Esophagus squamous epithelium (tissue), 5 donors: ENCODE measurements at regions not wholly inside any gene's neighbourhood (a gene's known extent, or its start where the extent isn't known, plus 50 kb on each side); places are given as distances from the start of the nearest gene placed in this dataset.

Experiments
- DNase-seq: peaks from one replicate; lab custom pipeline; 2025; lab: John Stamatoyannopoulos, UW
- H3K27ac ChIP-seq, 4 donors: fragments of 200-600 bp; sonication (generic); one replicate each; pipeline ENCODE4 v1.5.1; 2016 to 2019; ENCODE audit warnings: mild to moderate bottlenecking in 1 of 4
- H3K27me3 ChIP-seq, 4 donors: fragments of 200-600 bp; sonication (generic); 1 replicate in 3 of 4; 2 replicates in 1 of 4; pipeline versions ENCODE4 v1.5.1 to v1.6.0; 2017 to 2021; ENCODE audit warnings: antibody characterized with exemption in 1 of 4
- H3K36me3 ChIP-seq, 3 donors: fragments of 200-600 bp; sonication (generic); one replicate each; pipeline ENCODE4 v1.5.1; 2016 to 2019
- H3K4me1 ChIP-seq, 3 donors: fragments of 200-600 bp; sonication (generic); one replicate each; pipeline ENCODE4 v1.5.1; 2017 to 2019
- H3K4me3 ChIP-seq, 4 donors: fragments of 200-600 bp; sonication (generic); 1 replicate in 3 of 4; 2 replicates in 1 of 4; pipeline ENCODE4 v1.5.1; 2016 to 2019; ENCODE audit warnings: mild to moderate bottlenecking in 2 of 4, moderate library complexity in 1 of 4
- H3K9me3 ChIP-seq, 3 donors: fragments of 200-600 bp; sonication (generic); one replicate each; pipeline ENCODE4 v1.5.1; 2016 to 2019
- CTCF ChIP-seq, 6 experiments: fragments of 450-650 bp in 4 of 6; fragments of 200-600 bp in 2 of 6; sonication (generic) in 2 of 6; IDR thresholded peaks; one replicate each; pipeline ENCODE4 v1.5.1; 2016 to 2019; ENCODE audit warnings: antibody characterized with exemption in 6 of 6, mild to moderate bottlenecking in 4 of 6, moderate library complexity in 4 of 6
- POLR2A ChIP-seq, 4 donors: fragments of 450-650 bp; IDR thresholded peaks; one replicate each; pipeline ENCODE4 v1.6.1; 2017; ENCODE audit warnings: antibody characterized with exemption in 4 of 4, mild to moderate bottlenecking in 4 of 4, moderate library complexity in 3 of 4
- WGBS, 2 donors: methylation state at CpG; one replicate each; pipeline ENCODE4 v1.1.5; 2018; 5-methylcytosine and 5-hydroxymethylcytosine counted together
- intact Hi-C: fragments of 100-400 bp; cut with DNase I; formaldehyde crosslinking; loops from one replicate; pipeline ENCODE4 v1.15.0; 2022
- donor health status: DM: yes; HTN: yes; CAD: no.

GRCh38 chr18:27363872-27364271, 178.8 kb upstream of the CHST9 start:
- Histone ChIP-seq H3K9me3 (no peaks in the 10 kb centered on the region), H3K4me3 (no peak overlapping the region), H3K27me3 (no peaks in the 10 kb centered on the region), H3K36me3 (no peaks in the 10 kb centered on the region), H3K4me1 (no peaks in the 10 kb centered on the region), H3K27ac (no peak overlapping the region)
- intact Hi-C loops: no loop called here
- peak in 3 of 6 experiments; percentile 9 to 38 (median 14) for TF ChIP-seq CTCF (IDR thresholded peaks at IDR 0.05)
- TF ChIP-seq POLR2A (IDR thresholded peaks at IDR 0.05): no peak
- DNase-seq: no peak

- Histone ChIP-seq H3K9me3 (no peaks in the 10 kb centered on the region), H3K36me3 (no peaks in the 10 kb centered on the region), H3K27me3 (no peaks in the 10 kb centered on the region), H3K27ac (no peak overlapping the region), H3K4me1 (no peaks in the 10 kb centered on the region), H3K4me3 (no peak overlapping the region)
- intact Hi-C loops: no loop called here
- TF ChIP-seq CTCF (IDR thresholded peaks at IDR 0.05) (no peak), POLR2A (IDR thresholded peaks at IDR 0.05) (no peak)
- no peak for DNase-seq
- WGBS, 2 donors: 74 to 81% methylated on average over 2 of the region's 2 CpGs
Measured at GRCh38 chr18:27361477-27361876, 176.4 kb upstream of the CHST9 start.

DNA sequence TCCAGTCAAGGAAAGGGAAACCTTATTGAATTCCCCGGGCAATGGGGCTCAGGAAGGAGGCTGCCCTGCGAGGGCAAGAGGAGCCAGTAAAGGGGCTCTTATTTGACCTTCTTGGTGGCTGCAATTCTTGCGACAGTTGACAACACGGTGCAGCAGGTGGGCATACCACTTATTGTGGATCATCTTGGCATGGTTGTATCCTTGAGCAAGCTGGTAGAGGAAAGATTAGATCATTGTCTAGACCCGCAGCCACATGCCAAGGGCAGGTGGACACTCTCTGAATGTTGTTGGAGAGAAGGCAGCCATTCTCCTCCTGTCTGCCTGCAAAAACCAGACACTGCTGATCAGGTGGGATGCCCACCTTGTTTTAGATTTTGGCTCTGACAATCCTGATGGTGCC, 170.2 kb upstream of the CHST9 start:
- Histone ChIP-seq H3K9me3 (no peaks in the 10 kb centered on the region), H3K27ac (no peak overlapping the region), H3K4me1 (no peaks in the 10 kb centered on the region), H3K4me3 (no peak overlapping the region), H3K36me3 (no peaks in the 10 kb centered on the region), H3K27me3 (no peaks in the 10 kb centered on the region)
- intact Hi-C loops: no loop called here
- no peak for TF ChIP-seq CTCF (IDR thresholded peaks at IDR 0.05)
- TF ChIP-seq POLR2A (IDR thresholded peaks at IDR 0.05): no peak
- 71 to 85% methylated on average over 4 to 5 of the region's 5 CpGs for WGBS, 2 donors
- no peak for DNase-seq

- DNase-seq: no peak
- no peak overlapping the region for H3K4me3 ChIP-seq
- H3K27me3 ChIP-seq: no peaks in the 10 kb centered on the region
- H3K36me3 ChIP-seq: no peaks in the 10 kb centered on the region
- no peak overlapping the region for H3K27ac ChIP-seq
- no peaks in the 10 kb centered on the region for H3K9me3 ChIP-seq
- no peaks in the 10 kb centered on the region for H3K4me1 ChIP-seq
- intact Hi-C loops: no loop called here
- 69 to 77% methylated on average over 4 of the region's 4 CpGs for WGBS, 2 donors
- TF ChIP-seq POLR2A (IDR thresholded peaks at IDR 0.05): no peak
- no peak for TF ChIP-seq CTCF (IDR thresholded peaks at IDR 0.05)
Measured at GRCh38 chr18:27353273-27353672, 168.2 kb upstream of the CHST9 start.

- Histone ChIP-seq H3K4me1 (no peaks in the 10 kb centered on the region), H3K27ac (no peak overlapping the region), H3K36me3 (no peaks in the 10 kb centered on the region), H3K27me3 (no peaks in the 10 kb centered on the region), H3K9me3 (no peaks in the 10 kb centered on the region), H3K4me3 (no peak overlapping the region)
- intact Hi-C loops: no loop called here
- no peak for DNase-seq
- WGBS, 2 donors: 75 to 77% methylated on average over 4 of the region's 4 CpGs
- TF ChIP-seq POLR2A (IDR thresholded peaks at IDR 0.05) (no peak), CTCF (IDR thresholded peaks at IDR 0.05) (no peak)
Measured at GRCh38 chr18:27349284-27349882, 164.3 kb upstream of the CHST9 start.
